Epithelial cell of proximal tubule (primary cell): ENCODE measurements at regions not wholly inside any gene's neighbourhood (a gene's known extent, or its start where the extent isn't known, plus 50 kb on each side); places are given as distances from the start of the nearest gene placed in this dataset.

ENCODE experiments used
- DNase-seq: peaks from one replicate; pipeline ENCODE4 v3.0.0-alpha.2; 2011; ENCODE audit warnings: low read depth
- H3K4me3 ChIP-seq: 2 replicates; pipeline ENCODE4 v1.5.1; 2011; ENCODE audit warnings: low read depth, mild to moderate bottlenecking, low read length
- CTCF ChIP-seq: conservative IDR thresholded peaks from 2 replicates; pipeline ENCODE4 v1.5.1; 2012; ENCODE audit warnings: low read depth, mild to moderate bottlenecking, low read length

GRCh38 chr13:33340631-33341030, 55.1 kb upstream of the STARD13 start:
- no peak for DNase-seq
- H3K4me3 ChIP-seq: no peak overlapping the region
- no peak for TF ChIP-seq CTCF

GRCh38 chr13:33341861-33342452, 56.4 kb upstream of the STARD13 start:
- DNase-seq: no peak
- no peak for TF ChIP-seq CTCF

GRCh38 chr13:33345842-33346241, 60.3 kb upstream of the STARD13 start:
- no peak for TF ChIP-seq CTCF

More at GRCh38 chr13:33341861-33342452, 56.4 kb upstream of the STARD13 start:
- H3K4me3 ChIP-seq: no peak overlapping the region

GRCh38 chr13:33347861-33348260, 62.3 kb upstream of the STARD13 start:
- no peak overlapping the region for H3K4me3 ChIP-seq
- TF ChIP-seq CTCF: no peak
- no peak for DNase-seq

More at GRCh38 chr13:33345842-33346241, 60.3 kb upstream of the STARD13 start:
- no peak overlapping the region for H3K4me3 ChIP-seq
- no peak for DNase-seq

- no peak for TF ChIP-seq CTCF
- H3K4me3 ChIP-seq: no peak overlapping the region
Measured at GRCh38 chr13:33348366-33348765, 62.8 kb upstream of the STARD13 start.

GRCh38 chr13:33349288-33349985, 63.9 kb upstream of the STARD13 start:
- TF ChIP-seq CTCF: peak; percentile 3
- no peak for DNase-seq
- peak overlapping the region; percentile 86 for H3K4me3 ChIP-seq

More at GRCh38 chr13:33348366-33348765, 62.8 kb upstream of the STARD13 start:
- DNase-seq: no peak
